Retinal pigment epithelial cell (primary cell): ENCODE measurements at regions not wholly inside any gene's neighbourhood (a gene's known extent, or its start where the extent isn't known, plus 50 kb on each side); places are given as distances from the start of the nearest gene placed in this dataset.
"Not testable (repeated sequence)": the region's sequence is repeated elsewhere in the genome, so short reads cannot be mapped to it uniquely, and the experiment has no call there.

Experiments used
- DNase-seq: peaks from one replicate; pipeline ENCODE4 v3.0.0-alpha.2; 2010; ENCODE audit warnings: low read depth
- H3K4me3 ChIP-seq: 2 replicates; pipeline ENCODE4 v1.5.1; 2011; ENCODE audit warnings: mild to moderate bottlenecking, low read length, control low read depth, moderate library complexity
- CTCF ChIP-seq: conservative IDR thresholded peaks from 2 replicates; pipeline ENCODE4 v1.5.1; 2011; ENCODE audit warnings: low read depth, low read length, control low read depth, inconsistent platforms

GRCh38 chr22:10526079-10526478, 5001.9 kb upstream of the OR11H1 start:
- DNase-seq: not testable (repeated sequence)

DNA sequence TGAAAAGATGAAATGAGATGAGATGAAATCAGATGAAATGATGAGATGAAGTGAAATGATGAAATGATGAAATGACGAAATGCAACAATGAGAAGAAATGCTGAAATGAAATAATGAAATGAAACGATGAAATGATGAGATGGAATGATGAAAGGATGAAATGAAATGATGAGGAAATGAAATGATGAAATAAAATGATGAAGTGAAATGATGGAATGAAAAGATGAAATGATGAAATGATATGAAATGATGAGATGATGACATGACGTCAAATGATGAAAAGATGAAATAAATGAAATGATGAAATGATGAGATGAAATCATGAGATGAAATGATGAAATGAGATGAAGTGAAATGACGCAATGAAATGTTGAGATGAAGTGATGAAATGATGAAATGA, 4996.9 kb upstream of the OR11H1 start:
- not testable (repeated sequence) for H3K4me3 ChIP-seq, DNase-seq

More at GRCh38 chr22:10526079-10526478, 5001.9 kb upstream of the OR11H1 start:
- H3K4me3 ChIP-seq: not testable (repeated sequence)

DNA sequence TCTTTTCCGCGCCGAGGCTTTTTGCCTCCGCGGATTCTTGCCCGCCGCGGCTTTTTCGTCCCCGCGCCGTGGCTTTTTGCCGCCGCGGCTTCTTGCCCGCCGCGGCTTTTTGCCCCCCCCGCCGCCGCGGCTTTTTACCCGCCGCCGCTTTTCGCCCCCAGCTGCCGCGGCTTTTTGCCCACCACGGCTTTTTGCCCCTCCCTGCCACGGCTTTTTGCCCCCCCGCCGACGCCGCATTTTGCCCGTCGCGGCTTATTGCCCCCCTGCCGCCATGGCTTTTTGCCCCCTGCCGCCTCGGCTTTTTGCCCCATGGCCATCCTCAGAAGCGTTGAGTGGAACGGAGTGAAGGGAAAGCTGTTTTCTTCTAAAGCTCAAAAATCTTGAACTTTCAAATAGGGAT, 4955.5 kb upstream of the OR11H1 start:
- DNase-seq, H3K4me3 ChIP-seq: not testable (repeated sequence)

GRCh38 chr22:10601071-10601470, 4926.9 kb upstream of the OR11H1 start:
- not testable (repeated sequence) for H3K4me3 ChIP-seq, DNase-seq

DNA sequence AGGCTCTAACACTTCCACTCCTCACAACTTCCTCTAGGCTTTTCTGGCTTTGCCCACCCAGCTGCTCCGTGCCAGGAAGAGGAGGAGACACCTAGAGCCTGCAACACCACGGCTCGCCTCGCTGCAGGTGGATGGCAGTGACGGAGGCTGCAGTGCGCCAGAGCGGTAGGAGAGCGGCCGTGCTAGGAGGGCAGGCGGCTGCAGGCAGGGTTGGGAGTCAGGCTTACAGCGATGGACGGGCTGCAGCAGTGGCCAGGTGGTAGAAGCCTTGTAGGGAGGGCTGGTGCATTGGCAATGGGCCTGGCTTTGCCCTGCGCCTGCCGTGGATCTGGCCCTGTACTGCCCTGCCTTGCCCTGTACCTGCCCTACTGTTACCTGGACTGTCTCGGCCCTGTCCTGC, 4896.0 kb upstream of the OR11H1 start:
- DNase-seq: not testable (repeated sequence)

DNA sequence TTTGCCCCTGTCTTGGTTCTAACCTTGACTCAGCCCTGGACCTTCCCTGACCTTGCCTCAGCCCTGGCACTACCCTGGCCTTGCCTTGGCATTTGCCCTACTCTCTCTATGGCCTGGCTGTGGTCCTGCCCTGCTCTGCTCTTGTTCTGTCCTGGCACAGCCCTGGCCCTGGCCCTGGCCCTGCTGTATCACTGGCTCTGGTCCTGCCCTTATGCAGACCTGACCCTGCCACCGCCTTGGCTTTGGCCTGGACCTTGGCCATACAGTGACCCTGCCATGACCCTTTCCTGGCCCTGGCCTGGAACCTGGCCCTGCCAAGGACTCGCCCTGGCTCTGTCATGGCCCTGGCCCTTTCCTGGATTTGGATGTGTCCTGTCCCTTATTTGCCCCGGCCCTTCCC, 4892.7 kb upstream of the OR11H1 start:
- DNase-seq, H3K4me3 ChIP-seq: not testable (repeated sequence)

More for the DNA sequence above, 4896.0 kb upstream of the OR11H1 start:
- not testable (repeated sequence) for H3K4me3 ChIP-seq

- DNase-seq, H3K4me3 ChIP-seq: not testable (repeated sequence)
Observed at GRCh38 chr22:10662818-10663217, 4865.2 kb upstream of the OR11H1 start.

DNA sequence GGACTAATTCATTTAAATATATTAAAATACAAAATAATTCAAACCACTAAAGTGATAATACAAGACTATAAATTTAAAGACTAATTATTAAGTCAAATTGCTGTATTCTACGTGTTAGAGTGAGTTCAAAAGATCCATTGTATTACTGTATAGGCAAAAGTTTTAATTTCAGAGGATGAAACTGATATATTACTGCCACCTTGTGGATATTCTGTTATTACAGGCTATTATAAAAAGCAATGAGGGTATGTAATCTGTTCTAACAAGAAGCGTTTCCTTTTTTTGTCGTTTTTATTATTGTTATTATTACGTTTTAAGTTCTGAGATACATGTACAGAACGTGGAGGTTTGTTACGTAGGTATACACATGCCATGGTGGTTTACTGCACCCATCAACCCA, 4854.9 kb upstream of the OR11H1 start:
- TF ChIP-seq CTCF: peak; percentile 1
- H3K4me3 ChIP-seq, DNase-seq: not testable (repeated sequence)

GRCh38 chr22:10678720-10679119, 4849.3 kb upstream of the OR11H1 start:
- not testable (repeated sequence) for DNase-seq, H3K4me3 ChIP-seq

GRCh38 chr22:10685436-10685835, 4842.6 kb upstream of the OR11H1 start:
- not testable (repeated sequence) for DNase-seq, H3K4me3 ChIP-seq

DNA sequence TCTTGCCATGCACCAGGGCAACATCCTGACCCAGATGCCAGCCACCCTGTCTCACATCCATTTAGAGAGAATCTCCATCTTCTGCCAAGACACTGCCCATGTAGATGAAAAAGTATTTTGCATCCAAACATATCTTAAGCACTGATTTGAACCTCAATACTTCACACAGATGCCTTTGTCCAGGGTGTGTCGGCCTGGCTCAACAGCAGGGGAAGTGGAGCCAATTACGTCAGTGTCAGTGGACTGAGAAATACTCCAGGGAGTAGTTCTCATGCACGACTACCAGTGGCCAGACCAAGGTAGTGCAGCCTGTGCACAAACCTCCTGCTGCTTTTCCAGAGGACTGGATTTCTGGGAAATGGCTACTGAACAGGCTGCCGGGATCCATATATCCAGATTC, 4840.7 kb upstream of the OR11H1 start:
- DNase-seq, H3K4me3 ChIP-seq: not testable (repeated sequence)

- DNase-seq, H3K4me3 ChIP-seq: not testable (repeated sequence)
Observed at GRCh38 chr22:10698836-10699235, 4829.2 kb upstream of the OR11H1 start.

- DNase-seq, H3K4me3 ChIP-seq: not testable (repeated sequence)
Observed at GRCh38 chr22:10699301-10700097, 4828.5 kb upstream of the OR11H1 start.

- not testable (repeated sequence) for DNase-seq, H3K4me3 ChIP-seq
Observed at GRCh38 chr22:10708175-10708574, 4819.8 kb upstream of the OR11H1 start.

DNA sequence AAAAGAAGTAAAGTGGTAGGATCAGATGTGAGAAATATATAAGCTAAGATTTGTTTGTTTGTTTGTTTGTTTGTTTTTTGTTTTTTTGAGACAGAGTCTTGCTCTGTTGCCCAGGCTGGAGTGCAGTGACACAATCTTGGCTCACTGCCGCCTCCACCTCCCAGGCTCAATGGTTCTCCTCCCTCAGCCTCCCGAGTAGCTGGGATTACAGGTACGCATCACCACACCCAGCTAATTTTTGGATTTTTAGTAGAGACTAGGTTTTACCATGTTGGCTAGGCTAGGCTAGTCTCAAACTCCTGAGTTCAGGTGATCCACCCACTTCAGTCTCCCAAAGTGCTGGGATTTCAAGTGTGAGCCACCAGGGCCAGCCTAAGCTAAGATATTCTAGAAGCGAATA, 4817.1 kb upstream of the OR11H1 start:
- H3K4me3 ChIP-seq, DNase-seq: not testable (repeated sequence)

- not testable (repeated sequence) for H3K4me3 ChIP-seq, DNase-seq
Observed at GRCh38 chr22:10722804-10723203, 4805.2 kb upstream of the OR11H1 start.

DNA sequence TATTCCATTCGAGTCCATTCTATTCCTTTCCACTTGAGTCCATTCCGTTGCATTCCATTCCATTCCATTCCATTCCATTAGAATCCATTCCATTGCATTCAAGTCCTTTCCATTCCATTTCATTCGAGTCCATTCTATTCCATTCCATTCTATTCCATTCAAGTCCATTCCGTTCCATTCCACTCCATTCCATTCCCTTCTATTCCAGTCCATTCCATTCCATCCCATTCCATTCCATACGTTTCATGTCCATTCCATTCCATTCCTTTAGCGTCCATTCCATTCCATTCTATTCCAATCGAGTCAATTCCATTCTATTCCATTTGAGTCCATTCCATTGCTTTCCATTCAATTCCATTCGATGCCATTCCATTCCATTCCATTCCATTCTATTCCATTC, 4804.0 kb upstream of the OR11H1 start:
- DNase-seq, H3K4me3 ChIP-seq: not testable (repeated sequence)
